ENCODE measurements at regions not wholly inside any gene's neighbourhood (a gene's known extent, or its start where the extent isn't known, plus 50 kb on each side); places are given as distances from the start of the nearest gene placed in this dataset.
"Not testable (repeated sequence)": the region's sequence is repeated elsewhere in the genome, so short reads cannot be mapped to it uniquely, and the experiment has no call there.

GRCh38 chr16:62288990-62289629 is 252.9 kb upstream of the CDH8 start:
- DNase-seq (ENCODE audit: extremely low read depth in 1 of 11, low read depth in 9 of 11, low spot score in 4 of 11) = no peak

DNA sequence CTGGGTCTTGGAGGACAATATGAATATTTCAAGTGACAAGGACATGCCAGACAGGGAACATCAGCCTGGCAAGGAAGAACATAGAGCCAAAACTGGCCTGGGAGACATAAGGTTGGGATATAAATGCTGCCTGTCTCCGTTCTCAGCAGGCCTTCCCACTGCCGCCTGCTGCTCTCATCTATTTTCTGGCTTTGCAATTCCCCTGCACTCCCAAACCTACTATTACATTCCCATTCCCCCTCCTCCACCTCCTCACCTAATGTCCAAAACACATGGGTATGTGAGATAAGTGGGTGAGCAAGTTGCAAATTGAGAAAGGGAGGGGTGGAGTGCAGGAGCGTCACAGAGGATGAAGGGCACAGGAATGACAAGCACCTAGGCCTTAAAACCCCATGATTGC is 244.3 kb upstream of the CDH8 start:
- no peak for DNase-seq (ENCODE audit: extremely low read depth in 1 of 11, low read depth in 9 of 11, low spot score in 4 of 11)

DNA sequence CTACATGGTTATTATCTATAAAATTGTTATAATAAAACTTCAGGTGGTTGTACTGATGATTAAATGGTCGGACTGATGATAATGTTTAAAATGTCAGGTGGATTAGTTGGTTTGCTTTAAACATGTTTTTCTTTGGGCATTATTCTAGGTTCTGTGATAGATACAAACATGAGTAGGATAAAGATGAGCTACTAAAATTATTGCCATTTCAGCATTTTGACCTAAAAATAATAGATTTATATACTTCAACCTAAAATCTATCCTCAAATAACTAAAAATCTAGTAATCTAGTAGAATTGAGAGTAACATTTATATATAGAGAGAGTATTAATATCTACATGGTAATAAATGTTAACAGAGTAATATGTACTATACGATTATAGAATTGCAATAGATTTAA is 241.7 kb upstream of the CDH8 start:
- DNase-seq (ENCODE audit: extremely low read depth in 1 of 11, low read depth in 9 of 11, low spot score in 4 of 11) = no peak

- DNase-seq (ENCODE audit: extremely low read depth in 1 of 11, low read depth in 9 of 11, low spot score in 4 of 11) = no peak
Observed at GRCh38 chr16:62276637-62277036, 240.4 kb upstream of the CDH8 start.

DNA sequence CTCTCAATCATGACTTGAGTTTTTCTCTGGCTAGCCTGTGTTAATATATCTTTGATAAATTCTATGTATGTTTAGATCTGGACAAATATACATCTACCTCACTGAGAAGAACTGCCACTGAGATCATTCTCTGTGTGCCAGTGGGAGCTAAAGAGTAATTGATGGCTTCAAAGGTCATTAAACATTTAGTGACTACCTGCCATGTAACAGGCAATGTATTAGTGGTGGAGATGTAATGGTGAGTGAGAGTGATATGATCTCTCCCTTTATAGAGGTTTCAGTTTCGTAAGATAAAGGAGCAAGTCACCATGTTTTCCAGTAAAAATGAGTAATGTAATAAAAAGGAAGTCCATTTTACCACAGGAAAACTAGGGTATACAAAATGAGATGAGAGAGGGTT is 235.8 kb upstream of the CDH8 start:
- DNase-seq (ENCODE audit: extremely low read depth in 1 of 11, low read depth in 9 of 11, low spot score in 4 of 11) = no peak

DNA sequence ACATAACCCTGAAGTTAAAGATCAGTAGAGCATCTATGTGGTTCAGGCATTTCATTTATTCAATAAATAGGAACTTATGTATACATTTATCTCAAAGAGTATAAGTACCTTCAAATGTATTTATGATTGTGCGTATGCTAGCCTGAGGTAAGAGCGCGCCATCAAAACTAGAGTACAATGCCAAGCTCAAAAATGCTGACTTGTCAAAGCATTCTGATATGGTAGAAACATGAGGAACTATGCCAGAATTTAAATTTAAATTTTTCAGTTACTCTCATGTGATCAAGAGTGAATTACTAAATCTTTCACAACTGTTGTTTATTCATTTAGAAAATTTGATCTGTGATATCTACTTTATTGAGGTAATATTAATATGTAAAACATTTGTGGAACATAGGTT is 225.5 kb upstream of the CDH8 start:
- DNase-seq (ENCODE audit: extremely low read depth in 1 of 11, low read depth in 9 of 11, low spot score in 4 of 11) = no peak

- not testable (repeated sequence) for DNase-seq (ENCODE audit: extremely low read depth in 1 of 11, low read depth in 9 of 11, low spot score in 4 of 11)
Observed at GRCh38 chr16:62258931-62259435, 222.7 kb upstream of the CDH8 start.

DNA sequence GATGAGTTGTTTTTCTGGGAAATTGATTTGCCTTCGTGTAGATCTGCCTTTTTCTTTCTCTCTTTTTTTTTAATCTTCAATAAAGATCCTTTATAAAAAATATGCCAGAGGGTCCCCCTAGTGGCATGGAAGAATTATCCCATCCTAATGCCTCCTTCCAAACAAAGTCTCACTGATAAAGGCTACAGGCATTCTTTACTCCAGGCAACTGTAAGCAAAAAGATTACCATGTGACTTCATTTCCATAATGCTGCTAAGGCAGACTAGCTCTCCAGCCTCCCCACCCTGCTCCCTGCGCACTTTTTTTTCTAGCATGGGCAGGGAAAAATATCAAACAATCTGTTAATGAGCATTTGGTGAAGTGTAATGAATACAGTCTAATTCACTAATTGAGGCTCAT is 220.2 kb upstream of the CDH8 start:
- peak in 1 of 11 donors; percentile 7 for DNase-seq (ENCODE audit: extremely low read depth in 1 of 11, low read depth in 9 of 11, low spot score in 4 of 11)

DNA sequence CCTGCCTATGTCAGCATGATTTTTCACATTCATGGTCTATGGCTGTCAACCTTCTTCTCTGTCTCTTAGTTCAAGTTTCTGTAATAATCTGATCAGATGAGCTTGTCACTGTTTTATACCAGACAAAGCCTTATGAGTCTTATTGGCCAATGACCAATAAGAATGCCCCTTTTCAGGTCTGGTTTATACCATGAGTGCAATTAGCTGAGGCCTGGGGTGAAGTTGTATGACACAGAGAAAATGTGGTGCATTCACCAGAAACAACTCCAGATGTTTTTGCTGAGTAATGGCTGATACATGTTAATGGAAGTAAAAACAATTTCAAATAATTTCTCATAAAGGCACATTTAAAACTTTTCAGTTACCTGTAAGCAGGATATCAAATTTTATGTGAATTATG is 218.6 kb upstream of the CDH8 start:
- DNase-seq (ENCODE audit: extremely low read depth in 1 of 11, low read depth in 9 of 11, low spot score in 4 of 11) = no peak

DNA sequence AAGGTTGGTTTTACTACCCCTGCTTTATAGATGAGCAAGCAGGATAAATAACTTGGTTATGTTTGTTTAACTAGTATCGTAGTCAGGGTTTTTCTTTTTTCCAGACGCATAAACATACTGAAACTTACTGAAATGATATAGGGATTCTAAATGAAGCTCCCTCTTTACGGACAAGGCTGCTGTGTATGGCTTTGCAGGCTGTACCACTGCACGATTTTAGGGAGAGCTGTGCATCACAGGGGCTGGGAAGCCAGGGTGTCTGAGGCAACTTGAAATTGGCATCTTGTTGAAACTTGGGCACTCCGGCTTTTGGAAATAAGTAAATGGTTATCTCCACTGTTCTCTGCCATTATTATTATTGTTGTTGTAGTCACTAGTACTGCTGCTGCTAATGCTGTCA is 218.1 kb upstream of the CDH8 start:
- DNase-seq (ENCODE audit: extremely low read depth in 1 of 11, low read depth in 9 of 11, low spot score in 4 of 11) = no peak

- no peak for DNase-seq (ENCODE audit: extremely low read depth in 1 of 11, low read depth in 9 of 11, low spot score in 4 of 11)
Observed at GRCh38 chr16:62253966-62254365, 217.7 kb upstream of the CDH8 start.

GRCh38 chr16:62249069-62249468 is 212.8 kb upstream of the CDH8 start:
- DNase-seq (ENCODE audit: extremely low read depth in 1 of 11, low read depth in 9 of 11, low spot score in 4 of 11) = no peak

DNA sequence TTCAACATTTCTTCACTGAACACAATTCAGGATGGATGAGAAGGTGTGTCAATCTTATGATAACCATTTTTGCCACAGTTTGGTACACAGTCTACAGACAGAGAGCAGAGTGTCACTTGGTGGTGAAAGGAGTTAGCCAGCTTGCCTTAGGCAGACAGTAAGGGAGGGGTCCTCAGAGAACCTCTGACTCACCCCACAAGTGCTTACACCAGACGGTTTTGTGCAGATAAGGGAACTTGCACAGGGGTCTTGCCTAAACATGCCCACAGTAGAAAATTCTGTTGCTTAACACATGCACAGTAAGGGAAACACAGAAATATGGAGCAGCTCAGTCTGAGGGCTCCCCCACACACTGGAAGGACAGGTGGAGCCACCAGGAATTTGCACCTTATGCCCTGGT is 204.5 kb upstream of the CDH8 start:
- no peak for DNase-seq (ENCODE audit: extremely low read depth in 1 of 11, low read depth in 9 of 11, low spot score in 4 of 11)

DNA sequence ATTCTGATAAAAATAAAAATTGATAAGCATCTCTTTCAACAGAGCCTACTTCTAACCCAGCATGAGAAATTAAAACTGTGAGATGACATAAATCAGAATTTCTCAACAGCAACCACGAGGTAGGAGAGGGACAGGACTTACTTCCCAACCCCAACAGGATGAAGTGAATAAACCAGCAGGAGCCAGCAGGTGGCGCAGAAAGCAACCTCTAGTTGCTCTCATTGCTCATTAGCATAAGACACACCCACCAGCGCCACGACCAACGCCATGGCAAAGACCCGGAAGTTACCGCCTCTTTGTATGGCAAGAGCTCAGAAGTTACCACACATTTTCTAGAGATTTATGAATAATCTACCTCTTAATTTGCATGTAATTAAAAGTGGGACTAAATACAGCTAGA is 189.4 kb upstream of the CDH8 start:
- peak in 3 of 11 donors; percentile 5 to 12 (median 6) for DNase-seq (ENCODE audit: extremely low read depth in 1 of 11, low read depth in 9 of 11, low spot score in 4 of 11)

- DNase-seq (ENCODE audit: extremely low read depth in 1 of 11, low read depth in 9 of 11, low spot score in 4 of 11) = no peak
Observed at GRCh38 chr16:62224646-62225209, 188.5 kb upstream of the CDH8 start.

DNA sequence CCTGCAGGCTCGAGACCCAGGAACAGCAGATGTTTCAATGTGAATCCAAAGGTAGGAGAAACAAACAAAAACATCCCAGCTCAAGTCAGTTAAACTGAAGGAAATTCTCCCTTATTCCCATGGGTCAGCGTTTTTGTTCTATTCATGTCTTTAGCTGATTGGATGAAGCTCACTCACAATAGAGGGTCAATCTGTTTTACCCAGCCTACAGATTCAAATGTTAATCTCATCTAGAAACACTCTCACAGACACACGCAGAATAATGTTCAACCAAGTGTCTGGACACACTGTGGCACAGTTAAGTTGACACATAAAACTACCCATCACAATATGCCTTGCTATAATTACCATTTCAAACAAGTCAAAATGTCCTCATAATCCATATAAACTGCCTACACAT is 180.6 kb upstream of the CDH8 start:
- no peak for DNase-seq (ENCODE audit: extremely low read depth in 1 of 11, low read depth in 9 of 11, low spot score in 4 of 11)

DNA sequence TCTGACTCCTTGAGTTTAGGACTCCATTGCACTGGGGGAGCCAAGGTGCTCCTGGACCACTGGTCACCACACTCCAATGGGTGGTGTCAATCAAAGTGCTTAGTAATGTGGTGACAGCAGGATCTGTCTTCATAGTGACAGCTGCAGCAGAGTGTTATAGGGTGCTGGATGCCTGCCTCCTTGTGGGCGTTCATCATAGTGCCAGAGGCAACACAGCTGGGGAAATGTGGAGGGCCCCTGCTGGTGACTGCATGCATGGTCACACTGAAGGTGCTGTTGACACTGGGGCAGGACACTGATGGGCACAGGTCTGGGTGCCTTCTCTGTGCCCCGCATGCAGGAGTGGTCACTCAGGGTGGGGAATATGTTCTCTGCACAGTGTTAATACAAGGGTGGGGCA is 177.5 kb upstream of the CDH8 start:
- no peak for DNase-seq (ENCODE audit: extremely low read depth in 1 of 11, low read depth in 9 of 11, low spot score in 4 of 11)

DNA sequence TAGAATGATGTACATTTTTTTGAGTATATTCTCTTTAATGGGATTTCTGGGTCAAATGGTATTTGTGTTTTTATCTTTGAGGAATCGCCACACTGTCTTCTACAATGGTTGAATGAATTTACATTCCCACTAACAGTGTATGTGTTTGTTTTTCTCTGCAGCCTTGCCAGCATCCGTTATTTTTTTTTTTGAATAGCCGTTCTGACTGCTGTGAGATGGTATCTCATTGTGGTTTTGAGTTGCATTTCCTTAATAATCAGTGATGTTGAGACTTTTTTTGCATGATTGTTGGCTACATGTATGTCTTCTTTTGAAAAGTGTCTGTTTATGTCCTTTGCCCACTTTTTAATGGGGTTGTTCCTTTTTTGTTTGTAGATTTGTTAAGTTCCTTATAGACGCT is 172.7 kb upstream of the CDH8 start:
- DNase-seq (ENCODE audit: extremely low read depth in 1 of 11, low read depth in 9 of 11, low spot score in 4 of 11) = no peak

GRCh38 chr16:62205459-62205858 is 169.2 kb upstream of the CDH8 start:
- no peak for DNase-seq (ENCODE audit: extremely low read depth in 1 of 11, low read depth in 9 of 11, low spot score in 4 of 11)

GRCh38 chr16:62201911-62202310 is 165.7 kb upstream of the CDH8 start:
- no peak for DNase-seq (ENCODE audit: extremely low read depth in 1 of 11, low read depth in 9 of 11, low spot score in 4 of 11)

DNA sequence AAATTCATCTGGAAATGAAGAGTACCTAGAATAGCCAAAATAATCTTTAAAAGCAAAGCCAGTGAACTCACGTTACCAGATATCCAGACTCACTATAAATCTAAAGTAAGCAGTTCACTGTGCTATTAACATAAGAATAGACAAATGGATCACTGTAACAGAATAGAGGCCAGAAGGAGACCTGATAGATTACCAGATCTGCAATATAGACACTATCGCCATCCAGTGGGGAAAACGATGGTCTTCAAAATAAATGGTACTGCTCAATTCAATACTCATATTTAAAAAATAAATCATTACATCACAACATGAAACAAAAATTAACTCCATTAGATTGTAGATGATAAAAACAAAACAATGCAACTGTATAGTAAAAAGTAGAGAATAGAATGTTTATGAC is 158.6 kb upstream of the CDH8 start:
- DNase-seq (ENCODE audit: extremely low read depth in 1 of 11, low read depth in 9 of 11, low spot score in 4 of 11) = no peak
